Effector CD8-positive, alpha-beta T cell (primary cell): ENCODE measurements at regions not wholly inside any gene's neighbourhood (a gene's known extent, or its start where the extent isn't known, plus 50 kb on each side); places are given as distances from the start of the nearest gene placed in this dataset.

Experiments
- DNase-seq: peaks from one replicate; lab custom pipeline; 2025; lab: John Stamatoyannopoulos, UW

- DNase-seq = no peak
These were observed 61.8 kb upstream of the TRPM3 start for GRCh38 chr9:71183251-71183650.

- DNase-seq = no peak
These were observed 57.8 kb upstream of the TRPM3 start for GRCh38 chr9:71179183-71179582.

GRCh38 chr9:71177901-71178300 lies 56.5 kb upstream of the TRPM3 start:
- no peak for DNase-seq

GRCh38 chr9:71171517-71171916 lies 50.1 kb upstream of the TRPM3 start:
- no peak for DNase-seq
